ENCODE measurements at regions not wholly inside any gene's neighbourhood (a gene's known extent, or its start where the extent isn't known, plus 50 kb on each side); places are given as distances from the start of the nearest gene placed in this dataset.

DNA sequence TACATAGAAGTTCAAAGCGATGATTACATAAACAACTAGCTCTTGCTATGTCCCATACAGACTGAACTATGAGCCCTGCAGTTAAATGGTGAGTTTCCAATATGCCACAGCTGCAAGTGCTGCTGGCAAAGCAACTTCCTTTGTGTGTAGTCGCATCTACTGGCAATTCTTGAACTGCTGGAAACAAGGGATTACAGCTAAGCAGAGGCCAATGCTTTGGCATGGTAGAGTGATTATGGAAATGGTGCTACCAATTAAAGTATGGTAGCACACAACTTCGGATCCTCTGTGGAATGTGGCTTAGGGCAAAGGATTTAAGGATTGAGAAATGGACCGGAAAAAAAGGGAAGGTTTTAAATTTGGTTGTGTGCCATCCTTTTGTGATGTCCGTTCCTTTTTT, 856.6 kb downstream of the MAT2B start:
- no peak overlapping the region for H3K27ac Mint-ChIP-seq
- no peaks in the 10 kb centered on the region for H3K36me3 Mint-ChIP-seq
- H3K9me3 Mint-ChIP-seq = no peaks in the 10 kb centered on the region
- no peaks in the 10 kb centered on the region for H3K4me1 Mint-ChIP-seq
- H3K27me3 Mint-ChIP-seq = no peaks in the 10 kb centered on the region
- no peak overlapping the region for H3K4me3 Mint-ChIP-seq

GRCh38 chr5:164362835-164363234, 857.4 kb downstream of the MAT2B start:
- Mint-ChIP-seq H3K27me3 (no peaks in the 10 kb centered on the region), H3K9me3 (no peaks in the 10 kb centered on the region), H3K4me3 (no peak overlapping the region), H3K27ac (no peak overlapping the region), H3K4me1 (no peaks in the 10 kb centered on the region), H3K36me3 (no peaks in the 10 kb centered on the region)

DNA sequence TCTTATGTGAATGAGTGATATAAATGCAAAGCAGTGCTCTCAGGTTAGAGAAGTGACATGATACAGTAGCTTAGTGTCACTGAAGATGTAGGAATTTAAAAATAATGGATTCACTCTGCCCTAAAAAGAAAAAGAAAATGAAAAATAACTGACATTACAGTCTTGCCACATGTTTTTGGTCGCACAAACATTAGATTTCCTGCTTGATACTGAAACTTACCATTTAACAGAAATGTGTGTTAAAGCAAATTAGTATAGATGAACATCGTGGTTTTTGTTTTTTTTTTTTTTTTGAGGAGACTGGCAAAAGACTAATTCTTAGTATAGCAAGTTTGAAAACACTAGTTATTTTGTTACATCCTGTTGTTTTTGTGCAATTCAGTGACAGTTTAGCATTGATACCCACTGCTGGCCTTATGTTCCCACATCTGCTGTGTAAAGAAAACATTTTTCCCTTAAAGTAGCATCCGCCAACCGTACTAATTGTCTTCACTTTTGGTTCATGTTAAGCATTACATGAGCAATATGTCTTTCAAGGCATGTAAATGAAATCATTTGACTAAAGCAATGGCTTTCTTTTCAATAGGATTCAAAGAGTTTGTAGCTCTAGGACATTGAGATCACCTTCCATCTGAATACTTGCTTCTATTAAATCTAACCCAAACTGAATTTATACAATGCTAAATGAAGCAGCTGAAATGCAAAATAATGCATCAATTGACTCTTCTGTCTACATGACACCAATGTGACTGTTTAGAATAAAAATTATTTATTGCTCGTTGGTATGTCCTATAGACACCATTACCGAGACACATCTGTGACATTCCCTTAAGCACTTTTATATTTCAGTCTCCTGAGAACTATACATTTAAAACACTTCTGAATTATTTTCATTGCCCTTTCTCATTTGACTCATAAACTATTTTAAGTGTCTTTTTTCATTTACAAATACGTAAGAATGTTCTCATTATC, 859.1 kb downstream of the MAT2B start:
- Mint-ChIP-seq H3K4me3 (no peak overlapping the region), H3K36me3 (no peaks in the 10 kb centered on the region), H3K9me3 (no peaks in the 10 kb centered on the region), H3K27ac (no peak overlapping the region), H3K27me3 (no peaks in the 10 kb centered on the region), H3K4me1 (no peaks in the 10 kb centered on the region)

DNA sequence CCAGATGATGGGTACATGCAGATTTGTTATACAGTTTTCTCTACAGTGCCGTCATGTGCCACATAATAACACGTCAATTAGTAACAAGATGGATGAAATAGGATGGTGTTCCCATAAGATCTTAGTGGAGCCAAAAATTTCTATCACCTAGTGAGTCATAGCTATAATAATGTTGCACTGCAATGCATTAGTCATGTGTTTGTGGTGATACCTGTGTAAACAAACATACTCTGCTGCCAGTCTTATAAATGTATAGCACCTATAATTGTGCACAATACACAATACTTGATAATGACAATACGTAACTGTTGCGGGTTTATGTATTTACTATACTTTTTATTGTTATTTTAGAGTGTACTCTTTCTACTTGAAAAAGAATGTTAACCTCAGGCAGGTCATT, 865.4 kb downstream of the MAT2B start:
- no peak overlapping the region for H3K27ac Mint-ChIP-seq
- H3K4me1 Mint-ChIP-seq = no peaks in the 10 kb centered on the region
- no peak overlapping the region for H3K4me3 Mint-ChIP-seq
- H3K36me3 Mint-ChIP-seq = no peaks in the 10 kb centered on the region
- no peaks in the 10 kb centered on the region for H3K27me3 Mint-ChIP-seq
- no peaks in the 10 kb centered on the region for H3K9me3 Mint-ChIP-seq

DNA sequence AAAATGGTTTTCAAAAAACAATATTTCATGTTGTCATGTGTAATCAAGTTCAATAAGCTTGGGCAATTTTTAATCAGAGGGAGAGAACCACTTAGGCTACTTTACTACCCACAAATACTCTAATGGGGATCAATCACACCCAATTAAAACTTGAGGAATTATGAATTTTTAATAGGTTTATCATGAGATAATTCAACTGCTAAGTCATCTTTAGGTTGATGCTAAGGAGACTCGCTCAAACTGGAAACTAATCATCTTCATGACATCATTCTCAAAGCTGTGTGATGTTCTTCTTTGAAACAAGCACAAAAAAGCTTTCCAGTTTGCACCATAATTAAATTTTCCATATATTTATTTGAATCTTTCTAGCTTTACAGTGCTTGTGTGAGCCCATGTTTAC, 867.5 kb downstream of the MAT2B start:
- Mint-ChIP-seq H3K27ac (no peak overlapping the region), H3K27me3 (no peaks in the 10 kb centered on the region), H3K36me3 (no peaks in the 10 kb centered on the region), H3K9me3 (no peaks in the 10 kb centered on the region), H3K4me3 (no peak overlapping the region), H3K4me1 (no peaks in the 10 kb centered on the region)

DNA sequence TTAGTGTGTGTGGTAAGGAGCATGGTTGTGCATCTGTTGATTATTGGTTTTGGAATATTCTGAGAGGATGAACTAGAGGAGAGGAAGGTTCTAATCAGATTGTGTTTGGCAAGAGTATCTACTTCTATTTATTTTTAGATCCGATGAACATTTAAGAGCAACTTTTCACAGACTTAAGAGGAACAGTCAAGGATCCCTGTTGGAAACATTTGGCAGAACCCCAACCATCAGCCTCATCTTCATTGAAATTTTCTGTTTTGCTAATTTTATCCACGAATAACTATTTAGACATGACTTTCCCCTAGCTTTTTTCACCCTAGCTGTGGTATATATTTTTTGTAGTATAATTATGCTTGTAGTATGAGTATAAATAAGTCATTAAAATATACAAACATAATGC, 868.5 kb downstream of the MAT2B start:
- no peak overlapping the region for H3K27ac Mint-ChIP-seq
- H3K9me3 Mint-ChIP-seq = peaks cover 5% of the 10 kb centered on the region
- H3K4me3 Mint-ChIP-seq = no peak overlapping the region
- H3K27me3 Mint-ChIP-seq = no peaks in the 10 kb centered on the region
- no peaks in the 10 kb centered on the region for H3K36me3 Mint-ChIP-seq
- H3K4me1 Mint-ChIP-seq = no peaks in the 10 kb centered on the region

DNA sequence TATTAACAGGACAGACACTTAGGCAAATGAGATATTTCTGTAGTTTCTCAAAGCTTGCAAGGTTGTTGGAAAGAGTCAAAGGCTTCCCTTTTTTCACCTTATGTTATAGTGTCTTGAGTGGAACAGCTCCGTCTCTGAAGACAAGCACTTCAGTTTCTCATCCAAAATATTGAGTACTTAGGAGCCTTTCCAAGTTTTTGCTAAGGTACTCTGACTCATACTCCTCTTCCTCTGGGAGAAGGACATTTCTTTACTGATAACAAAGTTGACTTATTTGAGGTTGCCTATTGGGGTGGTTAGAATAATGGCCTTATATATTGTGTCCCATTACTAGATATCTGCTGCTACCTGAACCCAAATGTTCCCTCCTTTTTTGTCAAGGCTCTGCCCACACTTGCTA, 869.6 kb downstream of the MAT2B start:
- no peaks in the 10 kb centered on the region for H3K4me1 Mint-ChIP-seq
- no peaks in the 10 kb centered on the region for H3K36me3 Mint-ChIP-seq
- no peaks in the 10 kb centered on the region for H3K27me3 Mint-ChIP-seq

GRCh38 chr5:164376843-164377242, 871.4 kb downstream of the MAT2B start:
- no peaks in the 10 kb centered on the region for H3K4me1 Mint-ChIP-seq

More for the DNA sequence above, 869.6 kb downstream of the MAT2B start:
- no peak overlapping the region for H3K4me3 Mint-ChIP-seq
- no peak overlapping the region for H3K27ac Mint-ChIP-seq
- H3K9me3 Mint-ChIP-seq = peaks cover 5% of the 10 kb centered on the region

GRCh38 chr5:164377746-164378145, 872.3 kb downstream of the MAT2B start:
- Mint-ChIP-seq H3K9me3 (peaks cover 5% of the 10 kb centered on the region), H3K27me3 (no peaks in the 10 kb centered on the region), H3K36me3 (no peaks in the 10 kb centered on the region), H3K27ac (no peak overlapping the region), H3K4me1 (no peaks in the 10 kb centered on the region), H3K4me3 (no peak overlapping the region)

More at GRCh38 chr5:164376843-164377242, 871.4 kb downstream of the MAT2B start:
- H3K27ac Mint-ChIP-seq = no peak overlapping the region
- H3K36me3 Mint-ChIP-seq = no peaks in the 10 kb centered on the region
- H3K9me3 Mint-ChIP-seq = peaks cover 5% of the 10 kb centered on the region
- H3K27me3 Mint-ChIP-seq = no peaks in the 10 kb centered on the region
- no peak overlapping the region for H3K4me3 Mint-ChIP-seq

DNA sequence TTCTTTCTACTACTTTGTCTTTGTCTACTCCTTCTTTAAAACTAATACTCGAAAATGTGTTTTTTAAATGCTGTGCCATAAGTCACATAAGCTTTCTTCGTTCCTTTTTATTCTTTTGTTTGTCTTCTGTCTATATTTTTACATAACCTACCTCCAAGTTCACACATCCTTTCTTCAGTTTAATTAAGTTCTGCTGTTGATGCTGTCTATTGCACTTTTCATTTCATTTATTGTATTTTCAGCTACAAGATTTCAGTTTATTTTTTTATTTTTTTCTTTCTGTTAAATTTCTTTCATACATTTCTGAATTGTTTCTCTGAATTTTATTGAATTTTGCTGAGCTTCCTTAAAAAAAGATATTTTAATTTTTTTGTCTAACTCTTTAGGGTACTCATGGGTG, 878.2 kb downstream of the MAT2B start:
- no peaks in the 10 kb centered on the region for H3K4me1 Mint-ChIP-seq
- H3K4me3 Mint-ChIP-seq = no peak overlapping the region
- no peaks in the 10 kb centered on the region for H3K27me3 Mint-ChIP-seq
- no peak overlapping the region for H3K27ac Mint-ChIP-seq
- peaks cover 7% of the 10 kb centered on the region for H3K9me3 Mint-ChIP-seq
- H3K36me3 Mint-ChIP-seq = no peaks in the 10 kb centered on the region

DNA sequence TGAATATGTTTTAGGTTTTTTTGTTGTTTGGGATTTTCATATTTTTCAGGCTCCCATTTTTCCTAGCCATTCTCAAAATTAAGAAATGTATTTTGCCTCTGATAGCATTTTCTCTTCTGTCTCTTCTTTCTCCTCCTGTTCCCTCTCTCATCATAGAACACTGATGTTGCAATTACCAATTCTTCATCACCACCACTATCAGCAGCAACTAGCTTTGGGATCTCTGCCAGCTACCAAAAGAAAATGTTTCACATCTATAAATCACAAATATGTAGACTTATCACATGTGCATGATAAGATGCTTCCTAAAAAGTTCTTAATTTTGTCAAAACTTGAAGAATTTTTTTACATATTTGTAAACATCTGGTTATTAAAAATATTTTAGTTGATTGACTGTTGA, 887.1 kb downstream of the MAT2B start:
- no peak overlapping the region for H3K27ac Mint-ChIP-seq
- H3K36me3 Mint-ChIP-seq = no peaks in the 10 kb centered on the region
- H3K9me3 Mint-ChIP-seq = no peaks in the 10 kb centered on the region
- H3K4me1 Mint-ChIP-seq = no peaks in the 10 kb centered on the region
- no peak overlapping the region for H3K4me3 Mint-ChIP-seq
- no peaks in the 10 kb centered on the region for H3K27me3 Mint-ChIP-seq

- Mint-ChIP-seq H3K9me3 (no peaks in the 10 kb centered on the region), H3K4me1 (no peaks in the 10 kb centered on the region), H3K4me3 (no peak overlapping the region), H3K36me3 (no peaks in the 10 kb centered on the region), H3K27ac (no peak overlapping the region), H3K27me3 (no peaks in the 10 kb centered on the region)
These were observed 889.3 kb downstream of the MAT2B start for GRCh38 chr5:164394686-164395194.

DNA sequence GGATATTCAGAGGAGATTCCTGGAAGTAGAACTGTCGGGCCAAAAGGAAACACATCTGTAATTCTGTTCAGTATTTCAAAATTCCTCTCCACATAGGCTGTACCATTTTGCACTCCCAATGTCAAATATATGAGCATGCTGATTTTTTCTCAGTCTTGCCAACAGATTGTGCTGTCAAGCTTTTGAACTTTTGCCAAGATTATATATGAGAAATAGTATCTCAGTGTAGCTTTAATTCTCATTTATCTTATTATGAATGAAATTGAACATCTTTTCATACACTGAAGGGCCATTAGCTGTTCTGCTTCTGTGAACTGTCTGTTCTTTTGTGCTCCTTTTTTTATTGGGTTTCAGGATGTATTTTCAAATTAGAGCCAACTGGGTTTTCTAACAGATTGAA, 907.1 kb downstream of the MAT2B start:
- H3K27ac Mint-ChIP-seq = no peak overlapping the region
- no peaks in the 10 kb centered on the region for H3K4me1 Mint-ChIP-seq
- H3K9me3 Mint-ChIP-seq = peaks cover 5% of the 10 kb centered on the region
- H3K27me3 Mint-ChIP-seq = no peaks in the 10 kb centered on the region
- no peak overlapping the region for H3K4me3 Mint-ChIP-seq
- no peaks in the 10 kb centered on the region for H3K36me3 Mint-ChIP-seq

GRCh38 chr5:164420161-164420560, 914.7 kb downstream of the MAT2B start:
- no peaks in the 10 kb centered on the region for H3K4me1 Mint-ChIP-seq
- no peak overlapping the region for H3K4me3 Mint-ChIP-seq
- peaks cover 12% of the 10 kb centered on the region for H3K9me3 Mint-ChIP-seq
- no peaks in the 10 kb centered on the region for H3K27me3 Mint-ChIP-seq
- H3K27ac Mint-ChIP-seq = no peak overlapping the region
- H3K36me3 Mint-ChIP-seq = no peaks in the 10 kb centered on the region

DNA sequence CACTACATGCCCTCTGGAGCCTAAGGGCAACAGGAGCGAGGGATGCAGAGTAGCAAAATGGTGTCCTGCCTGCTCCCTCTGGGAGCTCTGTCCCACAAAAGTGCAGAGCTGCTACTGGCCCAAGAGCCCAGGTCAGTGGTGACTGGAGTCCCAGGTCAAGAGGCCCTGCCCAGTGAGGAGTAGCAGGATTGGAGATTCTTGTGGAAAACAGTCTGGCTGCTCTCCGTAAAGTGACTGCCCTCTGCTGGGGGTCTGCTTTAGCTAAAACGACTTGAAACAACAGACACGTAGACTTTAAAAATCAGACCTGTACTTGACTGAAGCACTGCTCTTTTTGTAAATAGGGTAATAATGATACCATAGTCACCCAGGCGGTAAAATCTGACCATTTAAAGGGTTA, 917.0 kb downstream of the MAT2B start:
- Mint-ChIP-seq H3K4me1 (no peaks in the 10 kb centered on the region), H3K9me3 (peaks cover 12% of the 10 kb centered on the region), H3K27ac (no peak overlapping the region), H3K27me3 (no peaks in the 10 kb centered on the region), H3K36me3 (no peaks in the 10 kb centered on the region), H3K4me3 (no peak overlapping the region)

GRCh38 chr5:164431634-164432304, 926.4 kb downstream of the MAT2B start:
- Mint-ChIP-seq H3K9me3 (peaks cover 9% of the 10 kb centered on the region), H3K36me3 (no peaks in the 10 kb centered on the region), H3K27me3 (no peaks in the 10 kb centered on the region), H3K4me3 (no peak overlapping the region), H3K27ac (no peak overlapping the region), H3K4me1 (no peaks in the 10 kb centered on the region)
